BE2C (cell line): ENCODE measurements at regions not wholly inside any gene's neighbourhood (a gene's known extent, or its start where the extent isn't known, plus 50 kb on each side); places are given as distances from the start of the nearest gene placed in this dataset.

Experiments
- DNase-seq: peaks from one replicate; pipeline ENCODE4 v3.0.0-alpha.2; 2020
- H3K27me3 ChIP-seq: fragments of 250-450 bp; sonication (Bioruptor Pico); 2 replicates; pipeline ENCODE4 v1.5.1; 2020; ENCODE audit warnings: mild to moderate bottlenecking
- H3K36me3 ChIP-seq: fragments of 250-450 bp; sonication (Bioruptor Pico); 2 replicates; pipeline ENCODE4 v1.5.1; 2020; ENCODE audit warnings: mild to moderate bottlenecking
- H3K4me1 ChIP-seq: fragments of 250-450 bp; sonication (Bioruptor Pico); 2 replicates; pipeline ENCODE4 v1.5.1; 2020
- H3K4me3 ChIP-seq: 2 replicates; pipeline ENCODE4 v1.5.1; 2011; ENCODE audit warnings: low read depth, low read length
- H3K9me3 ChIP-seq: fragments of 250-450 bp; sonication (Bioruptor Pico); 2 replicates; pipeline ENCODE4 v1.5.1; 2020
- TF ChIP-seq, protein P1 (sequence below): IDR thresholded peaks from 2 replicates; pipeline ENCODE4 v1.5.1; 2012; ENCODE audit warnings: mild to moderate bottlenecking, low read depth, low read length

GRCh38 chr18:40529478-40529877, 1425.6 kb upstream of the PIK3C3 start:
- no peaks in the 10 kb centered on the region for H3K36me3 ChIP-seq
- TF ChIP-seq, protein P1, sequence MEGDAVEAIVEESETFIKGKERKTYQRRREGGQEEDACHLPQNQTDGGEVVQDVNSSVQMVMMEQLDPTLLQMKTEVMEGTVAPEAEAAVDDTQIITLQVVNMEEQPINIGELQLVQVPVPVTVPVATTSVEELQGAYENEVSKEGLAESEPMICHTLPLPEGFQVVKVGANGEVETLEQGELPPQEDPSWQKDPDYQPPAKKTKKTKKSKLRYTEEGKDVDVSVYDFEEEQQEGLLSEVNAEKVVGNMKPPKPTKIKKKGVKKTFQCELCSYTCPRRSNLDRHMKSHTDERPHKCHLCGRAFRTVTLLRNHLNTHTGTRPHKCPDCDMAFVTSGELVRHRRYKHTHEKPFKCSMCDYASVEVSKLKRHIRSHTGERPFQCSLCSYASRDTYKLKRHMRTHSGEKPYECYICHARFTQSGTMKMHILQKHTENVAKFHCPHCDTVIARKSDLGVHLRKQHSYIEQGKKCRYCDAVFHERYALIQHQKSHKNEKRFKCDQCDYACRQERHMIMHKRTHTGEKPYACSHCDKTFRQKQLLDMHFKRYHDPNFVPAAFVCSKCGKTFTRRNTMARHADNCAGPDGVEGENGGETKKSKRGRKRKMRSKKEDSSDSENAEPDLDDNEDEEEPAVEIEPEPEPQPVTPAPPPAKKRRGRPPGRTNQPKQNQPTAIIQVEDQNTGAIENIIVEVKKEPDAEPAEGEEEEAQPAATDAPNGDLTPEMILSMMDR = no peak
- no peak overlapping the region for H3K4me3 ChIP-seq
- no peaks in the 10 kb centered on the region for H3K9me3 ChIP-seq
- H3K4me1 ChIP-seq = no peaks in the 10 kb centered on the region
- H3K27me3 ChIP-seq = no peaks in the 10 kb centered on the region
- no peak for DNase-seq

- Histone ChIP-seq H3K4me1 (no peaks in the 10 kb centered on the region), H3K4me3 (no peak overlapping the region), H3K27me3 (no peaks in the 10 kb centered on the region), H3K36me3 (no peaks in the 10 kb centered on the region), H3K9me3 (no peaks in the 10 kb centered on the region)
- TF ChIP-seq, protein P1 = no peak
- DNase-seq = no peak
These were observed 1430.2 kb upstream of the PIK3C3 start for GRCh38 chr18:40524881-40525280.

GRCh38 chr18:40523287-40523686, 1431.7 kb upstream of the PIK3C3 start:
- Histone ChIP-seq H3K9me3 (no peaks in the 10 kb centered on the region), H3K27me3 (no peaks in the 10 kb centered on the region), H3K36me3 (no peaks in the 10 kb centered on the region), H3K4me3 (no peak overlapping the region), H3K4me1 (no peaks in the 10 kb centered on the region)
- no peak for DNase-seq
- TF ChIP-seq, protein P1 = no peak

DNA sequence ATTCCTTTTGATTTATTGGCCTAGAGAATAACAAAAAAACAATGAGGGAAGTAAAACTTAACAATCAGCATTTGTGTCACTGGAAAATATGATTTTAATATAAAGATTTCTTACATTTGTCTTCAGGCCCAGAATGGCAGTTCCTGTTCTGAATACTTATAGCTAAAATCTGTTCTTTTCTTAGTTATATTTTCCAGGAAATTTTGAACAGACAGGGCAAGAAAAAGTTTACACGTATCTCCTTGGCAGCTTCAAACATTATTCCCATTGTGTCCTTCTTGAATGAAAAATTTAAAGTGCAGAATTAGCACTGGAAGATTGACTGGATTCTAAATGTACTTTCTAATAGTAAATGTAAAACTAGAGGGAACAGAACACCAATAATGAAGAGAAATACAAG, 1454.0 kb upstream of the PIK3C3 start:
- H3K36me3 ChIP-seq = no peaks in the 10 kb centered on the region
- DNase-seq = no peak
- H3K4me3 ChIP-seq = no peak overlapping the region
- H3K27me3 ChIP-seq = no peaks in the 10 kb centered on the region
- H3K9me3 ChIP-seq = no peaks in the 10 kb centered on the region
- no peaks in the 10 kb centered on the region for H3K4me1 ChIP-seq
- TF ChIP-seq, protein P1 = no peak

DNA sequence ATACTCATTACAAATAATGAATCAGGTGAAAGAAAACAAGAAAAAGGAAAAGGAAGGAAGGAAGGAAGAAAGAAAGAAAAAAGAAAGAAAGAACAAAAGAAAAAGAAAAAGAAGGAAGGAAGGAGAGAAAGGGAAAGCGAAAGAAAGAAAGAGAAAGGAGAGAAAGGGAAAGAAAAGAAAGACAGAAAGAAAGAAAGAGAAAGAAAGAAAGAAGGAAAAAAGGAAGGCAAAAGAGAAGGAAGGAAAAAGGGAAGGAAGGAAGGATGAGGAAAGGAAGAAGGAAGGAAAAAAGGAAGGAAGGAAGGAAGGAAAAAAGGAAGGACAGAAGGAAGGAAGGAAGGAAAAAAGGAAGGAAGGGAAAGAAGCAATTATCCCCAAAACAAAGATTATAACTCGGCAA, 1460.4 kb upstream of the PIK3C3 start:
- no peak for DNase-seq
- no peaks in the 10 kb centered on the region for H3K36me3 ChIP-seq
- no peaks in the 10 kb centered on the region for H3K27me3 ChIP-seq
- no peak overlapping the region for H3K4me3 ChIP-seq
- H3K9me3 ChIP-seq = no peaks in the 10 kb centered on the region
- no peaks in the 10 kb centered on the region for H3K4me1 ChIP-seq
- TF ChIP-seq, protein P1 = no peak

DNA sequence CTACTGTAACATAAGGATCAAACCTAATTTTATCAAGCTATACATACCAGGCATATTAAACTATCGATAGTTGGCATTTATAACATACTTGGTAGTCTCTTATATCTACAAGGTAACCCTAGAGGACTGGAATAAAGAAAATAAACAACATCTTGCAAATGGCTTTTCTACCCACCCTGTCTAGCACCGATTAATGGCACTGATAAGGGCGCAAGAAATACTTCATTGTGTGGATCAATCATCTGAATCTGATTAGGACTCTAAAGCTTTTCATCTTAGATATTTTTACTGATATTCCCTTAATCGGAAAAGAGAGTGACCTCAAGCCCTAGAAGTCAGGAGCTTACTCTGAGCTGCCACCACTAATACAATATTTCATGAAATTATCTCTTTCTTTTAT, 1461.7 kb upstream of the PIK3C3 start:
- TF ChIP-seq, protein P1 = no peak
- no peak overlapping the region for H3K4me3 ChIP-seq
- H3K36me3 ChIP-seq = no peaks in the 10 kb centered on the region
- H3K27me3 ChIP-seq = no peaks in the 10 kb centered on the region
- H3K9me3 ChIP-seq = no peaks in the 10 kb centered on the region
- no peak for DNase-seq
- no peaks in the 10 kb centered on the region for H3K4me1 ChIP-seq
